ENCODE measurements at regions not wholly inside any gene's neighbourhood (a gene's known extent, or its start where the extent isn't known, plus 50 kb on each side); places are given as distances from the start of the nearest gene placed in this dataset.

DNA sequence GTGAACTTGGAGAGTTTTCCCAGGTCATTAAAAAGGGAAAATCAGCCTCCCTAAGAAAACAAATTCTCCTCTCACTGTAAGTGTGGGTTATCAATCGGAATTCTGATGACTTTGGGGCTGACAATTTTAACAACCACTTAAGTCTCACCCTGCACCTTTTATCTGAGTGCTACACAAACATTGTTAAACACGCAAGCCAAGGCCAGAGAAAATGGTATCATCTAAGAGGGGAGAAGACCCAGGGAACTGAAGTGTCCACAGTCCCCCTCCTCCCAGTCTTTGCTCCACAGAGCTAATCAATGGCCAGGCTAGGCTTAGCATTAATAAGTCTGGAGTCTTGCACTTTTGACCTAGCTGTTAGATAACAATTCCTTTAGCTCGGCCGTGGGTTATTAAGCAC lies 51.7 kb upstream of the TBX5 start:
- TF ChIP-seq CTCF (IDR thresholded peaks at IDR 0.05; ENCODE audit: insufficient read depth, low read depth, low read length), result no peak
- no peak for TF ChIP-seq EZH2 (IDR thresholded peaks at IDR 0.05; ENCODE audit: insufficient read depth, low read length)
- DNase-seq (ENCODE audit: low read depth), result no peak
- no peak overlapping the region for H3K4me3 Mint-ChIP-seq (ENCODE audit: unreplicated experiment)
- no peak overlapping the region for H3K9ac ChIP-seq (ENCODE audit: low read length)
- no peak overlapping the region for H3K4me3 ChIP-seq (ENCODE audit: insufficient read depth, low read depth, low read length)
- no peaks in the 10 kb centered on the region for H3K9me3 ChIP-seq (ENCODE audit: insufficient read depth, low read depth, low read length)
- H3K9me3 Mint-ChIP-seq (ENCODE audit: unreplicated experiment), result no peaks in the 10 kb centered on the region
- peaks cover 73% of the 10 kb centered on the region for H3K27me3 Mint-ChIP-seq (ENCODE audit: low read depth, unreplicated experiment)
- no peaks in the 10 kb centered on the region for H3K79me2 ChIP-seq (ENCODE audit: insufficient read depth, low read length)
- no peaks in the 10 kb centered on the region for H3K27me3 ChIP-seq (ENCODE audit: insufficient read depth, low read length)
- H3K27ac ChIP-seq (ENCODE audit: low read depth, low read length), result no peak overlapping the region
- H3K27ac Mint-ChIP-seq (ENCODE audit: unreplicated experiment), result no peak overlapping the region
- no peaks in the 10 kb centered on the region for H4K20me1 ChIP-seq (ENCODE audit: insufficient read depth, low read length)
- H3K4me2 ChIP-seq (ENCODE audit: low read length), result no peak overlapping the region
- H3K36me3 ChIP-seq (ENCODE audit: insufficient read depth, low read length), result no peaks in the 10 kb centered on the region
- FAIRE-seq, result no peak
- no peaks in the 10 kb centered on the region for H3K4me1 ChIP-seq (ENCODE audit: insufficient read depth, low read length)
- H3K36me3 Mint-ChIP-seq (ENCODE audit: low read depth, unreplicated experiment), result no peaks in the 10 kb centered on the region
- no peak overlapping the region for H2AFZ ChIP-seq (ENCODE audit: low read depth, low read length)
- no peaks in the 10 kb centered on the region for H3K4me1 Mint-ChIP-seq (ENCODE audit: low read depth, unreplicated experiment)

Measured in astrocyte (in vitro differentiated cells and primary cell).